Transverse colon (tissue), 4 donors: ENCODE measurements at regions not wholly inside any gene's neighbourhood (a gene's known extent, or its start where the extent isn't known, plus 50 kb on each side); places are given as distances from the start of the nearest gene placed in this dataset.

Source experiments
- DNase-seq: peaks from one replicate; pipeline ENCODE4 v3.0.0-alpha.2; 2019
- H3K27ac ChIP-seq, 4 donors: fragments of 200-600 bp; sonication (generic); 2 replicates each; pipeline ENCODE4 v1.5.1; 2016 to 2018; ENCODE audit warnings: inconsistent platforms in 4 of 4
- H3K27me3 ChIP-seq: fragments of 200-600 bp; sonication (generic); 2 replicates; pipeline ENCODE4 v1.5.1; 2017; ENCODE audit warnings: inconsistent platforms
- H3K36me3 ChIP-seq, 4 donors: fragments of 200-600 bp; sonication (generic); 2 replicates each; pipeline ENCODE4 v1.5.1; 2017 to 2019; ENCODE audit warnings: inconsistent platforms in 4 of 4
- H3K4me1 ChIP-seq, 4 donors: fragments of 200-600 bp; sonication (generic); 2 replicates each; pipeline ENCODE4 v1.5.1; 2017 to 2020; ENCODE audit warnings: inconsistent platforms in 4 of 4
- H3K4me3 ChIP-seq, 4 donors: fragments of 200-600 bp; sonication (generic); 1 replicate in 1 of 4; 2 replicates in 3 of 4; pipeline versions ENCODE4 v1.5.1 to v1.6.1; 2017 to 2019; ENCODE audit warnings: inconsistent platforms in 4 of 4
- H3K9me3 ChIP-seq, 2 donors: fragments of 200-600 bp; sonication (generic); 2 replicates each; pipeline ENCODE4 v1.5.1; 2017 to 2019; ENCODE audit warnings: inconsistent platforms in 2 of 2
- EP300 ChIP-seq: sonication (generic); formaldehyde crosslinking; IDR thresholded peaks from one replicate; pipeline ENCODE4 v1.6.1; 2017; ENCODE audit warnings: antibody characterized with exemption, low read depth
- POLR2A ChIP-seq: fragments of 450-650 bp; IDR thresholded peaks from one replicate; pipeline ENCODE4 v1.6.1; 2016; ENCODE audit warnings: antibody characterized with exemption, mild to moderate bottlenecking, moderate library complexity
- POLR2AphosphoS5 ChIP-seq, 3 donors: sonication (generic); formaldehyde crosslinking; IDR thresholded peaks; one replicate each; pipeline ENCODE4 v1.6.1; 2016; ENCODE audit warnings: antibody characterized with exemption in 3 of 3
- WGBS, 2 donors: methylation state at CpG; one replicate each; pipeline ENCODE4 v1.1.5; 2018; ENCODE audit warnings: low coverage in 1 of 2; 5-methylcytosine and 5-hydroxymethylcytosine counted together
- in situ Hi-C, 4 donors: fragments of 200-750 bp; cut with MboI; loops; one replicate each; pipeline versions ENCODE4 v1.15.0 to v1.15.1; 2017; ENCODE audit warnings: low sequenced_read_pairs in 3 of 4, low pct_ligation_motif_present in 1 of 4, low pct_unique_long_range_greater_than_20kb in 1 of 4
- intact Hi-C: fragments of 100-400 bp; cut with DNase I; formaldehyde crosslinking; loops from one replicate; pipeline ENCODE4 v1.15.1; 2023; ENCODE audit warnings: low total_unique reads
- TF ChIP-seq, protein P1 (sequence below), 5 experiments: fragments of 200-600 bp in 3 of 5; fragments of 450-650 bp in 2 of 5; sonication (generic) in 3 of 5; IDR thresholded peaks; 1 replicate in 2 of 5; 2 replicates in 3 of 5; pipeline ENCODE4 v1.5.1; 2016 to 2017; ENCODE audit warnings: antibody characterized with exemption in 5 of 5, inconsistent platforms in 3 of 5, mild to moderate bottlenecking in 2 of 5, moderate library complexity in 1 of 5

GRCh38 chr10:109746861-109747260, 176.4 kb downstream of the XPNPEP1 start:
- no peaks in the 10 kb centered on the region for H3K27me3 ChIP-seq
- DNase-seq = no peak
- H3K4me3 ChIP-seq = no peak overlapping the region
- H3K36me3 ChIP-seq = no peaks in the 10 kb centered on the region
- H3K27ac ChIP-seq = no peak overlapping the region
- intact Hi-C loops = no loop called here
- TF ChIP-seq POLR2AphosphoS5 (IDR thresholded peaks at IDR 0.05) (no peak), EP300 (no peak), POLR2A (no peak)
- TF ChIP-seq, protein P1, sequence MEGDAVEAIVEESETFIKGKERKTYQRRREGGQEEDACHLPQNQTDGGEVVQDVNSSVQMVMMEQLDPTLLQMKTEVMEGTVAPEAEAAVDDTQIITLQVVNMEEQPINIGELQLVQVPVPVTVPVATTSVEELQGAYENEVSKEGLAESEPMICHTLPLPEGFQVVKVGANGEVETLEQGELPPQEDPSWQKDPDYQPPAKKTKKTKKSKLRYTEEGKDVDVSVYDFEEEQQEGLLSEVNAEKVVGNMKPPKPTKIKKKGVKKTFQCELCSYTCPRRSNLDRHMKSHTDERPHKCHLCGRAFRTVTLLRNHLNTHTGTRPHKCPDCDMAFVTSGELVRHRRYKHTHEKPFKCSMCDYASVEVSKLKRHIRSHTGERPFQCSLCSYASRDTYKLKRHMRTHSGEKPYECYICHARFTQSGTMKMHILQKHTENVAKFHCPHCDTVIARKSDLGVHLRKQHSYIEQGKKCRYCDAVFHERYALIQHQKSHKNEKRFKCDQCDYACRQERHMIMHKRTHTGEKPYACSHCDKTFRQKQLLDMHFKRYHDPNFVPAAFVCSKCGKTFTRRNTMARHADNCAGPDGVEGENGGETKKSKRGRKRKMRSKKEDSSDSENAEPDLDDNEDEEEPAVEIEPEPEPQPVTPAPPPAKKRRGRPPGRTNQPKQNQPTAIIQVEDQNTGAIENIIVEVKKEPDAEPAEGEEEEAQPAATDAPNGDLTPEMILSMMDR (IDR thresholded peaks at IDR 0.05) = no peak
- 93 to 100% methylated on average over 1 of the region's 1 CpG for WGBS, 2 donors
- no peaks in the 10 kb centered on the region for H3K9me3 ChIP-seq
- H3K4me1 ChIP-seq = peaks cover 0 to 15% (median 11%) of the 10 kb centered on the region in 4 donors
- in situ Hi-C loops = no loop called here

- Histone ChIP-seq H3K36me3 (no peaks in the 10 kb centered on the region), H3K4me1 (peaks cover 4 to 15% (median 11%) of the 10 kb centered on the region in 4 donors), H3K4me3 (no peak overlapping the region), H3K27me3 (no peaks in the 10 kb centered on the region), H3K27ac (no peak overlapping the region), H3K9me3 (no peaks in the 10 kb centered on the region)
- in situ Hi-C loops (no loop called here), intact Hi-C loops (no loop called here)
- DNase-seq = no peak
- TF ChIP-seq, protein P1 (IDR thresholded peaks at IDR 0.05) = no peak
- TF ChIP-seq EP300 = no peak
- TF ChIP-seq POLR2A = no peak
- TF ChIP-seq POLR2AphosphoS5 (IDR thresholded peaks at IDR 0.05) = no peak
Observed at GRCh38 chr10:109744020-109744419, 179.3 kb downstream of the XPNPEP1 start.

DNA sequence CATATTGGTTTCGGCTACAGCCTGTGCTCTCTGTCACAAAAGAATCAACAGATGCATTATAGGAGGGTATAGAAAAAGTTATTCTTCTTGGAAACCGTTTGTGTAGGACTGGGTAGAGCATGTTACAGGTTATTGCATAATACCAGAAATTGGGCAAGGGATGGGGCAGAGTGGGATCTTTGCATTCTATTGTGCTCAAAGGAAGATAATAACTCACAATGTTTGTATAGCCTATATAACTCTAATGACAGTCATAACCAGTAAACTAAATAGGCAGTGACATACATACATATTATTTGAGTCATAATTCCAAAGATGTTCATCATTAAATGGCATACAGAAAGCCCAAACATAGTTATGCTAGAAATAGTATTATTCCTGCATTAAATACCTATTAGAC, 179.7 kb downstream of the XPNPEP1 start:
- intact Hi-C loops = no loop called here

DNA sequence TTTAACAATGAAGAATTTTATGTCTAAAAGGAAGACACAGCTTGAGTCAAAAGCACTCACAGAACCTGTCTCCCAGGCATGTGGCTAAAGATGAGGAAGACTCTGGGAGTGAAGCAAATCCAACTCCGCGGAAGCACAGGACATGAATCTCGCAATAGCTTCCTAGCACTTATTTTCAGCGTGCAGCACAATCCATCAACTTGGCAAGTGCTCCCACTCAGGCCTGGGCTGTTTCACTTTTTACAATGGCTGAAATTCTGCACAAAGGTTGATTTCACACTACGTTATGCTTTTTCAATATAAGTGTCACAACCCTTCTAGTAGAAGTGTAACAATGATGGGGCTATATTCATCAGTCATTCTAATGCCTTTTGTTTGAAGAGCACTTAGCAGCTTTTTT, 180.2 kb downstream of the XPNPEP1 start:
- Histone ChIP-seq H3K9me3 (no peaks in the 10 kb centered on the region), H3K36me3 (no peaks in the 10 kb centered on the region), H3K4me1 (peaks cover 4 to 15% (median 11%) of the 10 kb centered on the region in 4 donors), H3K27ac (peak overlapping the region in 1 of 4 donors; percentile 6), H3K4me3 (no peak overlapping the region), H3K27me3 (no peaks in the 10 kb centered on the region)
- DNase-seq = no peak
- in situ Hi-C loops (no loop called here), intact Hi-C loops (no loop called here)
- 35 to 52% methylated on average over 5 of the region's 5 CpGs for WGBS, 2 donors
- TF ChIP-seq POLR2A (no peak), POLR2AphosphoS5 (IDR thresholded peaks at IDR 0.05) (peak in 1 of 3 donors; percentile 10)
- TF ChIP-seq, protein P1 (IDR thresholded peaks at IDR 0.05) = no peak

More for the DNA sequence above, 179.7 kb downstream of the XPNPEP1 start:
- H3K9me3 ChIP-seq = no peaks in the 10 kb centered on the region
- TF ChIP-seq EP300 (no peak), POLR2A (no peak), POLR2AphosphoS5 (IDR thresholded peaks at IDR 0.05) (no peak)
- TF ChIP-seq, protein P1 (IDR thresholded peaks at IDR 0.05) = no peak
- no peaks in the 10 kb centered on the region for H3K27me3 ChIP-seq
- no peaks in the 10 kb centered on the region for H3K36me3 ChIP-seq
- H3K4me3 ChIP-seq = no peak overlapping the region
- in situ Hi-C loops = no loop called here
- peak overlapping the region in 1 of 4 donors; percentile 6 for H3K27ac ChIP-seq
- peaks cover 4 to 15% (median 11%) of the 10 kb centered on the region in 4 donors for H3K4me1 ChIP-seq
- 39 to 42% methylated on average over 2 of the region's 2 CpGs for WGBS, 2 donors
- no peak for DNase-seq
